ENCODE measurements at regions not wholly inside any gene's neighbourhood (a gene's known extent, or its start where the extent isn't known, plus 50 kb on each side); places are given as distances from the start of the nearest gene placed in this dataset.

DNA sequence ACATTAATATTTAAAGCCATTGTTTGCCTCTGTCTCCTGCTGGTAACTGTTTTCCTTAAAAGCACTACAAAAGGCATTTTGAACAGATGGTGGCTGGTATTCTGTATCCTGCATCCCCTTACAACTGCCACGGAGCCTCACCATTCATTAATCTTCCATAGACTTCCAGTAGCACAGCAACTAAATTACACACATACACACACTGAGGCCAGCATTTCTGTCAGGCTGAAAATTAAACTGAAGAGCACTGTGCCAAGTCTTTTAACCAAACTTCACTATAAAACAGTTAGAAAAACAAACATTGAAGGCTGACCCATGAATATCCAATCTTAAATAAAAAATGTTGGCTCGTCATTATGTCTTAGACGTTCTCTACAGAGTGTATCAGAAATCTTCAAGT, 697.8 kb downstream of the DACH1 start:
- Histone ChIP-seq H3K9me3 (no peaks in the 10 kb centered on the region), H3K4me3 (no peak overlapping the region), H3K27ac (no peak overlapping the region), H3K36me3 (no peaks in the 10 kb centered on the region), H3K27me3 (no peaks in the 10 kb centered on the region), H3K4me1 (no peaks in the 10 kb centered on the region)
- DNase-seq (no peak), ATAC-seq (ENCODE audit: low FRiP score in 2 of 2) (no peak)
- TF ChIP-seq, protein P1, sequence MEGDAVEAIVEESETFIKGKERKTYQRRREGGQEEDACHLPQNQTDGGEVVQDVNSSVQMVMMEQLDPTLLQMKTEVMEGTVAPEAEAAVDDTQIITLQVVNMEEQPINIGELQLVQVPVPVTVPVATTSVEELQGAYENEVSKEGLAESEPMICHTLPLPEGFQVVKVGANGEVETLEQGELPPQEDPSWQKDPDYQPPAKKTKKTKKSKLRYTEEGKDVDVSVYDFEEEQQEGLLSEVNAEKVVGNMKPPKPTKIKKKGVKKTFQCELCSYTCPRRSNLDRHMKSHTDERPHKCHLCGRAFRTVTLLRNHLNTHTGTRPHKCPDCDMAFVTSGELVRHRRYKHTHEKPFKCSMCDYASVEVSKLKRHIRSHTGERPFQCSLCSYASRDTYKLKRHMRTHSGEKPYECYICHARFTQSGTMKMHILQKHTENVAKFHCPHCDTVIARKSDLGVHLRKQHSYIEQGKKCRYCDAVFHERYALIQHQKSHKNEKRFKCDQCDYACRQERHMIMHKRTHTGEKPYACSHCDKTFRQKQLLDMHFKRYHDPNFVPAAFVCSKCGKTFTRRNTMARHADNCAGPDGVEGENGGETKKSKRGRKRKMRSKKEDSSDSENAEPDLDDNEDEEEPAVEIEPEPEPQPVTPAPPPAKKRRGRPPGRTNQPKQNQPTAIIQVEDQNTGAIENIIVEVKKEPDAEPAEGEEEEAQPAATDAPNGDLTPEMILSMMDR (IDR thresholded peaks at IDR 0.05), result no peak
- TF ChIP-seq EP300 (IDR thresholded peaks at IDR 0.05) (no peak), POLR2AphosphoS5 (IDR thresholded peaks at IDR 0.05) (no peak), POLR2A (IDR thresholded peaks at IDR 0.05) (no peak)
- WGBS, 2 donors, result 43 to 51% methylated on average over 3 of the region's 3 CpGs

DNA sequence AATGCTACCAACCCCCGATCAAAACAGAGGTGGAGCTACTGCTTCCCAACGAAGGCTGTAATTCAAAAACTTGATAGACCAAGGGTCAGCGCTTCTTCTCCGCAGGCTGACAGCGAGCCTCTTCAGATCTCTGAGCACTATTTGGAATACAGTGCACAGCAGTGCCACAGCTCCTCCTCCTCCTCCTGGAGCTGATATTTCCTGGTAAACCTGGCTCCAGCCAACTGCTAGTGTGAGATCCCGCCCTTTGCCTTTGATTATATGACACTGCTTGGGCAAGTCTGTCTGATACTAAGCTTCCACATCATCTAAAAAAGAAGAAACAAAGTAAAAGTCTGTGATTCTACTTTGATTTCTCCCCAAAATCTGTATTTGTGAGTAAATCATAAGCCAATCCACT, 710.5 kb downstream of the DACH1 start:
- TF ChIP-seq POLR2A (IDR thresholded peaks at IDR 0.05) (no peak), POLR2AphosphoS5 (IDR thresholded peaks at IDR 0.05) (no peak), EP300 (IDR thresholded peaks at IDR 0.05) (no peak)
- TF ChIP-seq, protein P1 (IDR thresholded peaks at IDR 0.05), result no peak
- ATAC-seq (ENCODE audit: low FRiP score in 2 of 2) (no peak), DNase-seq (no peak)
- Histone ChIP-seq H3K27ac (no peak overlapping the region), H3K4me3 (no peak overlapping the region), H3K36me3 (no peaks in the 10 kb centered on the region), H3K4me1 (no peaks in the 10 kb centered on the region), H3K9me3 (no peaks in the 10 kb centered on the region), H3K27me3 (no peaks in the 10 kb centered on the region)
- WGBS, 2 donors, result 66 to 87% methylated on average over 6 of the region's 6 CpGs

DNA sequence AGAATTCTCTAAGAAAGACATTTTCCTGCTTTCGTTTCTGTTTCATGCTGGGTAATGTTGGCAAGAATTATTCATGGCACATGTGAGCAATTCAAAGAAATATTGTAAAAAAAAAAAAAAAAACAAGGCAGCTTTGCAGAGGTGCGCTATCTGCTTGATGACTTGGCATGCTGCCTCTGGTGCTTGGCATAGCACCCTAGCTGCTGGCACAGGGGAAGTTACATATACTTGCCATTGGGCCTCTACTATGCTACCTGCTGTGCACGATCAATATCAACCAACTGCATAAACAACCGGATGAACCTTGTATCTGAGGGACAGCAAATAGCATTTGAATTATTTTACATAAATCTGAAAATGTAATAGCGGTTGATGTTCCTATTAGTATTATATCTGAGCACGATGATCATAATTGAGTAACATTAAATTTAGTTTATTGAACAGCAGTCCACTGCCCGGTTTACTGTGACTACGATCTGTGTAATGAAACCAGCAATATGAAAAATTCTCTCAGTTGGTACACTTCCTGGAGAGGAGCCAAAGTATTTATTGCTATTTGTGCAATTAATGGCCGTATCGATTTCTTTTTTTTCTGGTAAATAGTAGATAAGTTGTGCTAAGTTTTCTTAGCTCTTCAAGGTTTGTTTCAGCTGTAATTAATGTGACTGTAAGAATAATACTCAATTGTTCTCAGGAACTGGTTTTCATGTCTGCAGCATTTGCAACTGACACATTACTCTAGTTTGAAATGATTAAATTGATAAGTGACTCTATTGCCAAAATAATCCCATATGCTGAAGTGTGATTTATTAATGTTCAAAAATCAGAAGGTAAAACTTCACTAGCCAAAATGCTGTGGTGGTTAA, 717.3 kb downstream of the DACH1 start:
- ATAC-seq (ENCODE audit: low FRiP score in 2 of 2) (no peak), DNase-seq (no peak)
- H3K9me3 ChIP-seq, result no peaks in the 10 kb centered on the region
- no peak overlapping the region for H3K27ac ChIP-seq
- WGBS, 2 donors, result 84 to 93% methylated on average over 10 of the region's 10 CpGs
- H3K4me1 ChIP-seq, result no peaks in the 10 kb centered on the region
- H3K27me3 ChIP-seq, result no peaks in the 10 kb centered on the region
- no peaks in the 10 kb centered on the region for H3K36me3 ChIP-seq
- no peak for TF ChIP-seq POLR2AphosphoS5 (IDR thresholded peaks at IDR 0.05)
- TF ChIP-seq POLR2A (IDR thresholded peaks at IDR 0.05), result no peak
- no peak for TF ChIP-seq EP300 (IDR thresholded peaks at IDR 0.05)
- TF ChIP-seq, protein P1 (IDR thresholded peaks at IDR 0.05), result no peak
- no peak overlapping the region for H3K4me3 ChIP-seq

DNA sequence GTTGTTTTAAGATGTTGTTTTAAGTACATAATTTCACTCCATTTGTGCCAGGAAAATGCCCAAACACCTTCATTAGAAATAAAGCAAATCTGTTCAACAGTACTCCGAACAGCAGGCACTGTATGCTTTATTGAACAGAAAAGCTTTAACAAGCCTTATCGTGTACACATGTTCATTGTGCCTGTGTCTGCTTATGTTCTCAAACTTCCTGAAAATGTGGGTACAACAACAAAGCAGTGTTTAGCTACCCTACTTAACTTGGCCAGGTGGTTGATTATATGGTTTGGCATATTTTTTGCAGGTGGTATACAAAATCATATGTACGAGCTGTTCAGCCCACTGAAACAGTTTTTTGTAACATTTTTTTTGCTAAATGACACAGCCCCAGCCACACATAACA, 718.0 kb downstream of the DACH1 start:
- H3K27me3 ChIP-seq, result no peaks in the 10 kb centered on the region
- H3K9me3 ChIP-seq, result no peaks in the 10 kb centered on the region
- DNase-seq (no peak), ATAC-seq (ENCODE audit: low FRiP score in 2 of 2) (no peak)
- TF ChIP-seq EP300 (IDR thresholded peaks at IDR 0.05) (no peak), POLR2A (IDR thresholded peaks at IDR 0.05) (no peak)
- H3K36me3 ChIP-seq, result no peaks in the 10 kb centered on the region
- H3K4me1 ChIP-seq, result no peaks in the 10 kb centered on the region
- WGBS, 2 donors, result 70 to 75% methylated on average over 3 of the region's 3 CpGs
- no peak overlapping the region for H3K4me3 ChIP-seq
- H3K27ac ChIP-seq, result no peak overlapping the region

DNA sequence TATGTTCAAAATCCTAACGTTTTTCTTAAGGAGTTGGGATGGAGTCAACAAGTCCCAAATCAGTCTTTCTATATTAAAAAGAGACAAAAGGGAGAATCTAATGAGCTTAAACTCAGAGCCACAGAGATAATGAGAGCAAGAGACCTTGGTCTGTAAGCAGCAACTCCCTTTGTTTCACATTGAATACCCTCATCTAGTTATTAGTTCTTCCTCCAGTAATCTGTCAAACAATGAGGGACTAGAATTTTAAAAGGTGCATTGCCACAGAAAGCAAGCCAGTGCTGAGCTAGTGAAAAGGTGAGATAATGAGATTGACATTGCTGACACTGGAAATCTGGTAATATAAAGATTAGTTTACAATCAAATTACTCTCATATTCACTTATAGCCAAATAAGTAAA, 718.6 kb downstream of the DACH1 start:
- 33 to 48% methylated on average over 1 of the region's 1 CpG for WGBS, 2 donors

More for the DNA sequence above, 718.6 kb downstream of the DACH1 start:
- Histone ChIP-seq H3K27ac (no peak overlapping the region), H3K36me3 (no peaks in the 10 kb centered on the region), H3K4me3 (no peak overlapping the region), H3K4me1 (no peaks in the 10 kb centered on the region), H3K27me3 (no peaks in the 10 kb centered on the region), H3K9me3 (no peaks in the 10 kb centered on the region)
- TF ChIP-seq, protein P1 (IDR thresholded peaks at IDR 0.05), result no peak
- TF ChIP-seq EP300 (IDR thresholded peaks at IDR 0.05) (no peak), POLR2A (IDR thresholded peaks at IDR 0.05) (no peak), POLR2AphosphoS5 (IDR thresholded peaks at IDR 0.05) (no peak)
- DNase-seq, result no peak
- ATAC-seq (ENCODE audit: low FRiP score in 2 of 2), result no peak
